ENCODE measurements at regions not wholly inside any gene's neighbourhood (a gene's known extent, or its start where the extent isn't known, plus 50 kb on each side); places are given as distances from the start of the nearest gene placed in this dataset.

- no peak for TF ChIP-seq CTCF (conservative IDR thresholded peaks at IDR 0.05)
Measured at GRCh38 chr13:73129023-73129422, 70.2 kb downstream of the KLF5 start.

More at GRCh38 chr13:73129023-73129422, 70.2 kb downstream of the KLF5 start:
- H3K27ac ChIP-seq: no peak overlapping the region
